ENCODE measurements at regions not wholly inside any gene's neighbourhood (a gene's known extent, or its start where the extent isn't known, plus 50 kb on each side); places are given as distances from the start of the nearest gene placed in this dataset.

- DNase-seq (no peak), ATAC-seq (no peak)
- no peak overlapping the region for H3K4me3 Mint-ChIP-seq
- CTCF ChIA-PET: no interaction called here
- no peaks in the 10 kb centered on the region for H3K36me3 Mint-ChIP-seq (ENCODE audit: low read depth)
- H3K27me3 Mint-ChIP-seq: peaks cover 10% of the 10 kb centered on the region
- POLR2A ChIA-PET: no interaction called here
- no peak for TF ChIP-seq CTCF (IDR thresholded peaks at IDR 0.05)
- H3K27ac Mint-ChIP-seq: no peak overlapping the region
- no peaks in the 10 kb centered on the region for H3K9me3 Mint-ChIP-seq
- no peaks in the 10 kb centered on the region for H3K4me1 Mint-ChIP-seq (ENCODE audit: low read depth)
- intact Hi-C loops (cut with micrococcal nuclease): no loop called here
Measured at GRCh38 chr10:10644008-10644646, 373.5 kb upstream of the CELF2 start.

GRCh38 chr10:10644676-10645385 is 372.8 kb upstream of the CELF2 start:
- TF ChIP-seq CTCF (IDR thresholded peaks at IDR 0.05): no peak
- ATAC-seq: no peak
- Mint-ChIP-seq H3K27ac (no peak overlapping the region), H3K4me1 (ENCODE audit: low read depth) (no peaks in the 10 kb centered on the region), H3K27me3 (peaks cover 13% of the 10 kb centered on the region), H3K4me3 (no peak overlapping the region), H3K36me3 (ENCODE audit: low read depth) (no peaks in the 10 kb centered on the region), H3K9me3 (no peaks in the 10 kb centered on the region)
- ChIA-PET POLR2A (no interaction called here), CTCF (no interaction called here)
- intact Hi-C loops (cut with micrococcal nuclease): no loop called here
- no peak for DNase-seq

GRCh38 chr10:10647331-10647730 is 370.3 kb upstream of the CELF2 start:
- no peaks in the 10 kb centered on the region for H3K4me1 Mint-ChIP-seq (ENCODE audit: low read depth)
- no peaks in the 10 kb centered on the region for H3K36me3 Mint-ChIP-seq (ENCODE audit: low read depth)
- ATAC-seq (no peak), DNase-seq (no peak)
- peaks cover 6% of the 10 kb centered on the region for H3K27me3 Mint-ChIP-seq
- POLR2A ChIA-PET: no interaction called here
- intact Hi-C loops (cut with micrococcal nuclease): no loop called here
- CTCF ChIA-PET: no interaction called here
- no peak overlapping the region for H3K4me3 Mint-ChIP-seq
- TF ChIP-seq CTCF (IDR thresholded peaks at IDR 0.05): no peak
- H3K9me3 Mint-ChIP-seq: no peaks in the 10 kb centered on the region
- no peak overlapping the region for H3K27ac Mint-ChIP-seq

- Mint-ChIP-seq H3K27me3 (peaks cover 5% of the 10 kb centered on the region), H3K36me3 (ENCODE audit: low read depth) (no peaks in the 10 kb centered on the region), H3K27ac (no peak overlapping the region), H3K4me3 (no peak overlapping the region), H3K4me1 (ENCODE audit: low read depth) (no peaks in the 10 kb centered on the region), H3K9me3 (no peaks in the 10 kb centered on the region)
- CTCF ChIA-PET: no interaction called here
- no peak for DNase-seq
- intact Hi-C loops (cut with micrococcal nuclease): no loop called here
- TF ChIP-seq CTCF (IDR thresholded peaks at IDR 0.05): no peak
- ATAC-seq: no peak
- POLR2A ChIA-PET: no interaction called here
Measured at GRCh38 chr10:10657139-10657760, 360.4 kb upstream of the CELF2 start.

GRCh38 chr10:10658172-10658785 is 359.4 kb upstream of the CELF2 start:
- Mint-ChIP-seq H3K4me1 (ENCODE audit: low read depth) (no peaks in the 10 kb centered on the region), H3K27me3 (peaks cover 5% of the 10 kb centered on the region), H3K9me3 (no peaks in the 10 kb centered on the region), H3K27ac (no peak overlapping the region), H3K36me3 (ENCODE audit: low read depth) (no peaks in the 10 kb centered on the region), H3K4me3 (no peak overlapping the region)
- ATAC-seq (no peak), DNase-seq (no peak)
- intact Hi-C loops (cut with micrococcal nuclease): no loop called here
- ChIA-PET CTCF (no interaction called here), POLR2A (no interaction called here)
- no peak for TF ChIP-seq CTCF (IDR thresholded peaks at IDR 0.05)

Data from activated CD8-positive, alpha-beta T cell treated with anti-CD3 and anti-CD28 coated beads for 36 hours (primary cell).